H1 (cell line): ENCODE measurements at regions not wholly inside any gene's neighbourhood (a gene's known extent, or its start where the extent isn't known, plus 50 kb on each side); places are given as distances from the start of the nearest gene placed in this dataset.
"Not testable (repeated sequence)": the region's sequence is repeated elsewhere in the genome, so short reads cannot be mapped to it uniquely, and the experiment has no call there.

Experiments used
- CTCF ChIA-PET: fragments of 300-600 bp; sonication (Branson Sonifier 250); formaldehyde crosslinking; loops from one replicate; lab custom pipeline; 2021; ENCODE audit not compliant: partially characterized antibody; lab: Charles Lee
- POLR2A ChIA-PET: fragments of 300-600 bp; sonication (Branson Sonifier 250); formaldehyde crosslinking; loops from one replicate; lab custom pipeline; 2021; ENCODE audit warnings: inconsistent platforms; ENCODE audit not compliant: partially characterized antibody; lab: Charles Lee
- DNase-seq, 2 experiments: peaks; one replicate each; pipeline versions ENCODE4 v3.0.0 to v3.0.0-alpha.2; 2010 to 2022; ENCODE audit warnings: low spot score in 2 of 2, low read depth in 1 of 2, mixed read lengths in 1 of 2
- FAIRE-seq: peaks from 2 replicates; lab custom pipeline; 2011; peaks lifted over from hg19 to GRCh38; lab: Jason Lieb, UNC
- H2AFZ ChIP-seq: 2 replicates; pipeline ENCODE4 v1.8.1; 2012; ENCODE audit warnings: low read length, inconsistent platforms
- H2AK5ac ChIP-seq: 2 replicates; pipeline ENCODE4 v1.6.1; 2013; ENCODE audit warnings: low read depth, low read length
- H2BK120ac ChIP-seq: replicated peaks from 2 replicates; pipeline ENCODE3; 2013; ENCODE audit warnings: low read depth, low read length, inconsistent platforms
- H2BK12ac ChIP-seq: 2 replicates; pipeline ENCODE4 v1.6.1; 2013; ENCODE audit warnings: low read depth, low read length
- H2BK15ac ChIP-seq: 2 replicates; pipeline ENCODE4 v1.6.1; 2013; ENCODE audit warnings: low read length
- H2BK20ac ChIP-seq: 2 replicates; pipeline ENCODE4 v1.6.1; 2013; ENCODE audit warnings: low read length
- H2BK5ac ChIP-seq: 2 replicates; pipeline ENCODE4 v1.6.1; 2013; ENCODE audit warnings: low read depth, low read length
- H3K14ac ChIP-seq: 2 replicates; pipeline ENCODE4 v1.6.1; 2013; ENCODE audit warnings: inconsistent platforms; ENCODE audit not compliant: insufficient read length
- H3K18ac ChIP-seq: 2 replicates; pipeline ENCODE4 v1.6.1; 2013; ENCODE audit warnings: low read length; ENCODE audit errors: extremely low read depth
- H3K23ac ChIP-seq: 2 replicates; pipeline ENCODE4 v1.6.1; 2013; ENCODE audit warnings: inconsistent platforms; ENCODE audit not compliant: insufficient read length
- H3K23me2 ChIP-seq: 2 replicates; pipeline ENCODE4 v1.6.1; 2013; ENCODE audit warnings: low read depth, low read length
- H3K27ac ChIP-seq: 2 replicates; pipeline ENCODE4 v1.6.1; 2011; ENCODE audit warnings: low read depth, low read length, inconsistent platforms
- H3K27me3 ChIP-seq, 4 experiments: replicated peaks in 1 of 4; 1 replicate in 1 of 4; 2 replicates in 3 of 4; pipeline versions ENCODE4 v1.6.1 to v1.8.1; 2011 to 2013; ENCODE audit warnings: low read length in 3 of 4, mild to moderate bottlenecking in 3 of 4, inconsistent platforms in 2 of 4, mixed read lengths in 2 of 4, moderate library complexity in 1 of 4; ENCODE audit not compliant: control insufficient read depth in 3 of 4, insufficient read depth in 3 of 4; ENCODE audit errors: extremely low read depth in 1 of 4
- H3K36me3 ChIP-seq, 4 experiments: 2 replicates each; pipeline versions ENCODE4 v1.6.1 to v1.8.1; 2011 to 2013; ENCODE audit warnings: mild to moderate bottlenecking in 4 of 4, low read length in 3 of 4, moderate library complexity in 2 of 4, control low read depth in 1 of 4, inconsistent platforms in 1 of 4; ENCODE audit not compliant: insufficient read depth in 4 of 4, control insufficient read depth in 2 of 4
- H3K4ac ChIP-seq: replicated peaks from 2 replicates; pipeline ENCODE3; 2013; ENCODE audit warnings: low read length, low read depth, mixed read lengths, inconsistent platforms; ENCODE audit not compliant: insufficient read length
- H3K4me1 ChIP-seq, 4 experiments: replicated peaks in 1 of 4; 1 replicate in 1 of 4; 2 replicates in 3 of 4; pipeline versions ENCODE4 v1.6.1 to v1.8.1; 2011 to 2013; ENCODE audit warnings: low read length in 3 of 4, inconsistent platforms in 2 of 4, mixed read lengths in 1 of 4; ENCODE audit not compliant: insufficient read depth in 4 of 4, control insufficient read depth in 3 of 4
- H3K4me2 ChIP-seq, 2 experiments: 2 replicates each; pipeline versions ENCODE4 v1.6.1 to v1.8.1; 2011 to 2013; ENCODE audit warnings: low read depth in 2 of 2, low read length in 2 of 2, control low read depth in 1 of 2, inconsistent platforms in 1 of 2, mild to moderate bottlenecking in 1 of 2; ENCODE audit not compliant: insufficient read depth in 1 of 2
- H3K4me3 ChIP-seq, 4 experiments: fragments of 200-600, 300-600 bp in 1 of 4; sonication (generic), shearing (Covaris generic), sonication (Bioruptor Twin) in 1 of 4; 2 replicates each; pipeline versions ENCODE4 v1.5.1 to v1.8.1; 2011 to 2016; ENCODE audit warnings: low read length in 4 of 4, low read depth in 3 of 4, control low read depth in 2 of 4, inconsistent platforms in 2 of 4, mild to moderate bottlenecking in 2 of 4, mixed read lengths in 1 of 4, moderate library complexity in 1 of 4; ENCODE audit not compliant: insufficient read depth in 2 of 4; ENCODE audit errors: extremely low read depth in 1 of 4
- H3K56ac ChIP-seq: replicated peaks from 2 replicates; pipeline ENCODE3; 2013; ENCODE audit warnings: low read depth, mild to moderate bottlenecking, mixed read lengths, low read length, inconsistent platforms; ENCODE audit not compliant: insufficient read length
- H3K79me1 ChIP-seq: 2 replicates; pipeline ENCODE4 v1.6.1; 2013; ENCODE audit warnings: low read depth, low read length, control low read depth
- H3K79me2 ChIP-seq, 2 experiments: 2 replicates each; pipeline versions ENCODE4 v1.6.1 to v1.8.1; 2012 to 2013; ENCODE audit warnings: low read length in 2 of 2, mild to moderate bottlenecking in 2 of 2, inconsistent platforms in 1 of 2; ENCODE audit not compliant: insufficient read depth in 2 of 2, control insufficient read depth in 1 of 2
- H3K9ac ChIP-seq, 4 experiments: replicated peaks in 1 of 4; 1 replicate in 1 of 4; 2 replicates in 3 of 4; pipeline versions ENCODE4 v1.6.1 to v1.8.1; 2011 to 2013; ENCODE audit warnings: low read depth in 3 of 4, low read length in 3 of 4, control low read depth in 2 of 4, mild to moderate bottlenecking in 2 of 4, moderate library complexity in 2 of 4, inconsistent platforms in 1 of 4; ENCODE audit errors: extremely low read depth in 1 of 4
- H3K9me3 ChIP-seq, 2 experiments: 2 replicates each; pipeline versions ENCODE4 v1.6.1 to v1.8.1; 2012 to 2013; ENCODE audit warnings: mild to moderate bottlenecking in 2 of 2, moderate library complexity in 2 of 2, control low read depth in 1 of 2, inconsistent platforms in 1 of 2, low read depth in 1 of 2, low read length in 1 of 2, mixed read lengths in 1 of 2; ENCODE audit not compliant: insufficient read depth in 2 of 2
- H4K20me1 ChIP-seq, 2 experiments: replicated peaks in 1 of 2; 2 replicates each; pipeline versions ENCODE3 to v1.8.1; 2011 to 2013; ENCODE audit warnings: inconsistent platforms in 2 of 2, low read length in 2 of 2, mild to moderate bottlenecking in 1 of 2; ENCODE audit not compliant: insufficient read depth in 2 of 2, control insufficient read depth in 1 of 2
- H4K5ac ChIP-seq: 2 replicates; pipeline ENCODE4 v1.6.1; 2013; ENCODE audit warnings: low read length, low read depth, mixed read lengths, inconsistent platforms; ENCODE audit not compliant: insufficient read length
- H4K8ac ChIP-seq: 2 replicates; pipeline ENCODE4 v1.8.0; 2013; ENCODE audit warnings: mild to moderate bottlenecking, moderate library complexity, low read length, inconsistent platforms; ENCODE audit not compliant: insufficient read depth; ENCODE audit errors: extremely low read depth
- H4K91ac ChIP-seq: replicated peaks from 2 replicates; pipeline ENCODE3; 2013; ENCODE audit warnings: low read length, mixed read lengths, inconsistent platforms; ENCODE audit not compliant: insufficient read length
- CEBPB ChIP-seq: IDR thresholded peaks from 2 replicates; pipeline ENCODE4 v1.6.1; 2012; ENCODE audit warnings: low read depth, low read length
- CHD2 ChIP-seq: IDR thresholded peaks from 2 replicates; pipeline ENCODE4 v1.6.1; 2012; ENCODE audit warnings: low read length, improper control_type of control experiment
- WGBS, 2 experiments: shearing (Covaris generic) in 1 of 2; methylation state at CpG; one replicate each; pipeline versions ENCODE4 v1.1.6 to v1.1.7; 2013 to 2015; ENCODE audit warnings: low lambda C conversion rate in 2 of 2, mixed read lengths in 2 of 2, inconsistent platforms in 1 of 2, low coverage in 1 of 2, missing lambda C conversion rate in 1 of 2; ENCODE audit not compliant: insufficient replicate concordance in 2 of 2, insufficient coverage in 1 of 2, insufficient read length in 1 of 2; ENCODE audit errors: extremely low coverage in 1 of 2, missing lambda C conversion rate in 1 of 2; 5-methylcytosine and 5-hydroxymethylcytosine counted together

DNA sequence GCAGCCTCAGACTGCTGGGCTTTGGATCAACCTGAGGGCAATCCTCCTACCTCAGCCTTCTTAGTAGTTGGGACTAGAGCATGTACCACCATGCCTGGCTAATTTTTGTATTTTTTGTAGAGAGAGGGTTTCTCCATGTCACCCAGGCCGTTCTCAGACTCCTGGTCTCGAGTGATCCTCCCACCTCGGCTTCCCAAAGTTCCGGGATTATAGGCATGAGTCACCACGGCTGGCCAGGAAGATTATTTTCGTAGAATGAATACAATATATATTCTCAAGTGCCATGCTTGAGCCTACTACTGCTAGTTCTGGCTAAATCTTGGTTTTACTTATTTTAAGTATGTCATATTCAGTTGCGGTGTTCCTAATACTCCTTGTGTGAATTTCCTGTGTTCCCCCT lies 88.2 kb upstream of the CLINT1 start:
- Histone ChIP-seq H3K23ac (no peak overlapping the region), H3K4me1 (peaks cover 0 to 4% (median 1%) of the 10 kb centered on the region in 4 experiments; a peak in 4 of 7 replicates), H2BK20ac (no peak overlapping the region; the same call in 1 of the 2 replicates), H4K8ac (no peak overlapping the region), H3K9me3 (no peaks in the 10 kb centered on the region), H3K18ac (no peak overlapping the region), H3K79me2 (no peaks in the 10 kb centered on the region), H2BK120ac (no peak overlapping the region), H3K4me2 (no peak overlapping the region), H2AFZ (no peak overlapping the region), H3K14ac (no peak overlapping the region), H4K5ac (no peak overlapping the region), H3K4me3 (no peak overlapping the region), H4K91ac (no peak overlapping the region), H2BK15ac (no peak overlapping the region), H3K9ac (no peak overlapping the region), H3K27ac (no peak overlapping the region), H3K56ac (no peak overlapping the region), H2AK5ac (no peak overlapping the region), H3K23me2 (no peaks in the 10 kb centered on the region), H2BK12ac (no peak overlapping the region; the same call in 1 of the 2 replicates), H3K36me3 (no peaks in the 10 kb centered on the region), H4K20me1 (no peaks in the 10 kb centered on the region), H2BK5ac (0 out of 2 replicates have a peak overlapping the region, but pooled peaks have one; percentile 45), H3K27me3 (no peaks in the 10 kb centered on the region), H3K4ac (no peak overlapping the region), H3K79me1 (no peaks in the 10 kb centered on the region)
- no peak for FAIRE-seq
- ChIA-PET POLR2A (no interaction called here), CTCF (interaction anchor here (2.7 kb wide), 1 partner anchor 14 kb away, joined by 25 read pairs; no protein-coding TSS in a partner anchor)
- no peak for TF ChIP-seq CEBPB
- TF ChIP-seq CHD2: no peak
- 87% methylated on average over 7 of the region's 7 CpGs; no CpG with 5 or more reads in 1 of the 2 experiments for WGBS, 2 experiments
- no peak for DNase-seq

DNA sequence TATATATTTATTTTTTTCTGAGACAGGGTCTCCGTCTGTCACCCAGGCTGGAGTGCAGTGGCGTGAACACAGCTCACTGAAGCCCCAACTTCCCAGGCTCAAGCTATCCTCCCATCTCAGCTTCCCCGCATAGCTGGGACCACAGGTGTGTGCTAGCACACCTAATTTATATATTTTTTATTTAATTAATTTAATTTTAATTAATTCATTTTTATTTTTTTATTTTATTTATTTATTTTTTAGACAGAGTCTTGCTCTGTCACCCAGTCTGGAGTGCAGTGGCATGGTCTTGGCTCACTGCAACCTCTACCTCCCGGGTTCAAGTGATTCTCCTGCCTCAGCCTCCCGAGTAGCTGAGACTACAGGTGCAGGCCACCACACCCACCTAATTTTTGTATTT lies 86.9 kb upstream of the CLINT1 start:
- H2BK120ac ChIP-seq, H3K79me1 ChIP-seq, H3K4me1 ChIP-seq, H3K9ac ChIP-seq, DNase-seq, H4K91ac ChIP-seq, H2BK5ac ChIP-seq, H3K36me3 ChIP-seq, H3K4ac ChIP-seq, H3K56ac ChIP-seq, H3K18ac ChIP-seq, H3K23me2 ChIP-seq, H3K4me3 ChIP-seq, H4K20me1 ChIP-seq, H3K27me3 ChIP-seq, H3K79me2 ChIP-seq, H3K23ac ChIP-seq, H3K27ac ChIP-seq, H2BK12ac ChIP-seq, FAIRE-seq, H2BK20ac ChIP-seq, H2AFZ ChIP-seq, H4K8ac ChIP-seq, H2BK15ac ChIP-seq, H4K5ac ChIP-seq, H3K14ac ChIP-seq, H3K9me3 ChIP-seq: not testable (repeated sequence)
- WGBS, 2 experiments: 80% methylated on average over 5 of the region's 5 CpGs; no CpG with 5 or more reads in 1 of the 2 experiments
- ChIA-PET POLR2A (interaction anchor here (0.6 to 0.8 kb wide), 2 partner anchors 19 to 1076 kb away, joined by 3 read pairs; no protein-coding TSS in a partner anchor), CTCF (interaction anchor here (0.7 kb wide), 1 partner anchor 669 kb away, joined by 7 read pairs; no protein-coding TSS in a partner anchor)
- 0 out of 4 replicates have a peak overlapping the region, but pooled peaks of 1 of the 2 experiments have one; percentile 38 for H3K4me2 ChIP-seq
- peak overlapping the region; percentile 82; the same call in 1 of the 2 replicates for H2AK5ac ChIP-seq
